CD4-positive, alpha-beta T cell treated with Interleukin-17A for 1 hour (primary cell): ENCODE measurements at regions not wholly inside any gene's neighbourhood (a gene's known extent, or its start where the extent isn't known, plus 50 kb on each side); places are given as distances from the start of the nearest gene placed in this dataset.
"Not testable (repeated sequence)": the region's sequence is repeated elsewhere in the genome, so short reads cannot be mapped to it uniquely, and the experiment has no call there.

Source experiments
- DNase-seq: peaks from one replicate; pipeline ENCODE4 v3.0.0-alpha.2; 2020

- no peak for DNase-seq
These were observed 664.9 kb upstream of the CITED2 start for GRCh38 chr6:140039364-140039763.

- no peak for DNase-seq
These were observed 661.7 kb upstream of the CITED2 start for GRCh38 chr6:140036196-140036595.

GRCh38 chr6:140032189-140032588 is 657.7 kb upstream of the CITED2 start:
- DNase-seq, result no peak

- DNase-seq, result no peak
These were observed 655.1 kb upstream of the CITED2 start for GRCh38 chr6:140029551-140029950.

GRCh38 chr6:140027219-140027618 is 652.8 kb upstream of the CITED2 start:
- no peak for DNase-seq

- no peak for DNase-seq
These were observed 652.1 kb upstream of the CITED2 start for GRCh38 chr6:140026546-140026945.

GRCh38 chr6:140025171-140025570 is 650.7 kb upstream of the CITED2 start:
- no peak for DNase-seq

GRCh38 chr6:140020207-140020791 is 645.9 kb upstream of the CITED2 start:
- DNase-seq, result no peak

GRCh38 chr6:140018588-140018987 is 644.1 kb upstream of the CITED2 start:
- DNase-seq, result no peak

- no peak for DNase-seq
These were observed 643.0 kb upstream of the CITED2 start for GRCh38 chr6:140017470-140017869.

- no peak for DNase-seq
These were observed 637.7 kb upstream of the CITED2 start for GRCh38 chr6:140012150-140012549.

- no peak for DNase-seq
These were observed 637.1 kb upstream of the CITED2 start for GRCh38 chr6:140011537-140011936.

GRCh38 chr6:140009286-140009685 is 634.8 kb upstream of the CITED2 start:
- no peak for DNase-seq

- DNase-seq, result no peak
These were observed 633.1 kb upstream of the CITED2 start for GRCh38 chr6:140007525-140007924.

GRCh38 chr6:140003217-140003616 is 628.8 kb upstream of the CITED2 start:
- no peak for DNase-seq

- DNase-seq, result no peak
These were observed 628.1 kb upstream of the CITED2 start for GRCh38 chr6:140002396-140003022.

- no peak for DNase-seq
These were observed 627.4 kb upstream of the CITED2 start for GRCh38 chr6:140001821-140002341.

- DNase-seq, result no peak
These were observed 626.6 kb upstream of the CITED2 start for GRCh38 chr6:140001005-140001404.

- DNase-seq, result not testable (repeated sequence)
These were observed 625.2 kb upstream of the CITED2 start for GRCh38 chr6:139999661-140000060.

GRCh38 chr6:139998478-139998877 is 624.0 kb upstream of the CITED2 start:
- DNase-seq, result not testable (repeated sequence)

- DNase-seq, result no peak
These were observed 621.9 kb upstream of the CITED2 start for GRCh38 chr6:139996253-139996834.

- DNase-seq, result no peak
These were observed 620.5 kb upstream of the CITED2 start for GRCh38 chr6:139994998-139995397.

- DNase-seq, result no peak
These were observed 616.5 kb upstream of the CITED2 start for GRCh38 chr6:139990856-139991465.
